Ovary (tissue), 7 donors: ENCODE measurements at regions not wholly inside any gene's neighbourhood (a gene's known extent, or its start where the extent isn't known, plus 50 kb on each side); places are given as distances from the start of the nearest gene placed in this dataset.

Source experiments
- DNase-seq, 5 donors: peaks; one replicate each; pipeline ENCODE4 v3.0.0-alpha.2; 2019 to 2020
- H3K27ac ChIP-seq, 2 donors: fragments of 200-600 bp; one replicate each; pipeline versions ENCODE4 v1.5.1 to v1.8.0; 2019 to 2022
- H3K27me3 ChIP-seq: fragments of 200-600 bp; one replicate; pipeline ENCODE4 v1.8.0; 2022
- H3K36me3 ChIP-seq: fragments of 200-600 bp; sonication (generic); one replicate; pipeline ENCODE4 v1.5.1; 2019
- H3K4me1 ChIP-seq: one replicate; pipeline ENCODE4 v1.8.1; 2013; ENCODE audit warnings: mild to moderate bottlenecking, moderate library complexity; ENCODE audit not compliant: insufficient read depth
- H3K4me3 ChIP-seq: fragments of 200-600 bp; sonication (generic); one replicate; pipeline ENCODE4 v1.5.1; 2017
- H3K9me3 ChIP-seq, 2 donors: fragments of 200-600 bp in 1 of 2; sonication (generic) in 1 of 2; one replicate each; pipeline versions ENCODE4 v1.5.1 to v1.8.1; 2013 to 2019; ENCODE audit warnings: mild to moderate bottlenecking in 1 of 2, moderate library complexity in 1 of 2
- CTCF ChIP-seq, 3 donors: fragments of 450-650 bp in 2 of 3; fragments of 200-600 bp in 1 of 3; IDR thresholded peaks; one replicate each; pipeline versions ENCODE4 v1.5.1 to v1.8.0; 2016 to 2022; ENCODE audit warnings: antibody characterized with exemption in 3 of 3, mild to moderate bottlenecking in 1 of 3
- EP300 ChIP-seq: sonication (generic); formaldehyde crosslinking; IDR thresholded peaks from one replicate; pipeline ENCODE4 v1.6.1; 2017; ENCODE audit warnings: antibody characterized with exemption
- POLR2A ChIP-seq: fragments of 450-650 bp; IDR thresholded peaks from one replicate; pipeline ENCODE4 v1.6.1; 2017; ENCODE audit warnings: antibody characterized with exemption, mild to moderate bottlenecking, moderate library complexity
- WGBS, 3 donors: extraction: QIAGEN DNeasy Blood & Tissue Kit in 1 of 3; methylation state at CpG; one replicate each; pipeline versions ENCODE4 v1.1.5 to v1.1.7; 2013 to 2017; 5-methylcytosine and 5-hydroxymethylcytosine counted together
- intact Hi-C, 4 donors: fragments of 100-400 bp; cut with DNase I; formaldehyde crosslinking; loops; one replicate each; pipeline versions ENCODE4 v1.11.0 to v1.15.1; 2022 to 2023
- donor health status: DM: no; HTN: no; CAD: no; lungs with moderate emphysema.
- donor health status: DM: no; HTN: no; CAD: no.
- donor health status: Bipolar disorder and iron deficiency.
- donor health status: DM: no; HTN: no; CAD: no.
- donor health status: DM: yes; HTN: yes; CAD: no.

GRCh38 chr5:88964831-88965230 lies 81.8 kb upstream of the MEF2C start:
- 90 to 91% (median 91%) methylated on average over 1 of the region's 1 CpG for WGBS, 3 donors

GRCh38 chr5:88957013-88957412 lies 74.0 kb upstream of the MEF2C start:
- Histone ChIP-seq H3K27ac (no peak overlapping the region), H3K27me3 (no peaks in the 10 kb centered on the region), H3K36me3 (no peaks in the 10 kb centered on the region), H3K4me1 (peaks cover 3% of the 10 kb centered on the region), H3K4me3 (no peak overlapping the region), H3K9me3 (no peaks in the 10 kb centered on the region)
- TF ChIP-seq CTCF (IDR thresholded peaks at IDR 0.05): no peak
- TF ChIP-seq POLR2A: no peak
- intact Hi-C loops: no loop called here
- DNase-seq: no peak
- WGBS, 3 donors: 55 to 72% (median 71%) methylated on average over 3 of the region's 3 CpGs

More at GRCh38 chr5:88964831-88965230, 81.8 kb upstream of the MEF2C start:
- no peaks in the 10 kb centered on the region for H3K36me3 ChIP-seq
- no peaks in the 10 kb centered on the region for H3K9me3 ChIP-seq
- no peaks in the 10 kb centered on the region for H3K4me1 ChIP-seq
- intact Hi-C loops: no loop called here
- TF ChIP-seq POLR2A (no peak), EP300 (no peak), CTCF (IDR thresholded peaks at IDR 0.05) (no peak)
- no peak overlapping the region for H3K27ac ChIP-seq
- no peak for DNase-seq
- no peak overlapping the region for H3K4me3 ChIP-seq
- no peaks in the 10 kb centered on the region for H3K27me3 ChIP-seq

GRCh38 chr5:88956416-88956815 lies 73.4 kb upstream of the MEF2C start:
- no peak for TF ChIP-seq EP300
- TF ChIP-seq POLR2A: no peak
- no peak for TF ChIP-seq CTCF (IDR thresholded peaks at IDR 0.05)
- WGBS, 3 donors: 94 to 98% (median 96%) methylated on average over 2 of the region's 2 CpGs
- intact Hi-C loops: no loop called here

GRCh38 chr5:88955403-88955802 lies 72.4 kb upstream of the MEF2C start:
- intact Hi-C loops: no loop called here
- TF ChIP-seq CTCF (IDR thresholded peaks at IDR 0.05): no peak
- no peak for TF ChIP-seq EP300
- no peak for TF ChIP-seq POLR2A
- 84 to 86% (median 86%) methylated on average over 4 of the region's 4 CpGs for WGBS, 3 donors
- Histone ChIP-seq H3K27ac (no peak overlapping the region), H3K27me3 (no peaks in the 10 kb centered on the region), H3K4me1 (peaks cover 3% of the 10 kb centered on the region), H3K4me3 (no peak overlapping the region), H3K9me3 (no peaks in the 10 kb centered on the region), H3K36me3 (no peaks in the 10 kb centered on the region)
- no peak for DNase-seq

More at GRCh38 chr5:88956416-88956815, 73.4 kb upstream of the MEF2C start:
- Histone ChIP-seq H3K27me3 (no peaks in the 10 kb centered on the region), H3K27ac (no peak overlapping the region), H3K36me3 (no peaks in the 10 kb centered on the region), H3K4me3 (no peak overlapping the region), H3K9me3 (no peaks in the 10 kb centered on the region), H3K4me1 (peaks cover 3% of the 10 kb centered on the region)
- no peak for DNase-seq

GRCh38 chr5:88954511-88954910 lies 71.5 kb upstream of the MEF2C start:
- Histone ChIP-seq H3K9me3 (no peaks in the 10 kb centered on the region), H3K27ac (no peak overlapping the region), H3K4me1 (peaks cover 3% of the 10 kb centered on the region), H3K4me3 (no peak overlapping the region), H3K36me3 (no peaks in the 10 kb centered on the region), H3K27me3 (no peaks in the 10 kb centered on the region)
- 26 to 66% (median 35%) methylated on average over 3 of the region's 3 CpGs for WGBS, 3 donors
- intact Hi-C loops: no loop called here
- DNase-seq: no peak
- TF ChIP-seq EP300 (no peak), CTCF (IDR thresholded peaks at IDR 0.05) (no peak), POLR2A (no peak)
